ENCODE measurements at regions not wholly inside any gene's neighbourhood (a gene's known extent, or its start where the extent isn't known, plus 50 kb on each side); places are given as distances from the start of the nearest gene placed in this dataset.

DNA sequence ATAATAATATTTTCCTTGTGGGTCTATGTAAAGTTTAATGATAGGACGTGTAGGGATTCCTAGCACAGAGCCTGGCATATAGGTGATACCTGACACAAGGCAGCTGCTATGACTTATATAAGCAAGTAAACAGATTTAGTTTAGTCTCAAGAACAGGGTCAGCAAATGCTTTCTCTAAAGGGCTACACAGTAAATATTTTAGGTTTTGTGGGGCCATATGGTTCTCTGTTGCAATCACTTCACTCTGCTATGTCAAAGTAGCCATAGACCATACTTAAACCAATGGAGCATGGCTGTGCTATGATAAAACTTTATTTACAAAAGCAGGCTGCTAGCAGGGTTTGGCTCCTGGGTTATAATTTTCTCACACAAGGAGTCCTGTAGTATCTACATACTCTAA, 204.8 kb upstream of the KLF4 start:
- Mint-ChIP-seq H3K4me3 (no peak overlapping the region), H3K4me1 (no peaks in the 10 kb centered on the region), H3K27ac (no peak overlapping the region), H3K36me3 (no peaks in the 10 kb centered on the region), H3K27me3 (no peaks in the 10 kb centered on the region), H3K9me3 (no peaks in the 10 kb centered on the region)

DNA sequence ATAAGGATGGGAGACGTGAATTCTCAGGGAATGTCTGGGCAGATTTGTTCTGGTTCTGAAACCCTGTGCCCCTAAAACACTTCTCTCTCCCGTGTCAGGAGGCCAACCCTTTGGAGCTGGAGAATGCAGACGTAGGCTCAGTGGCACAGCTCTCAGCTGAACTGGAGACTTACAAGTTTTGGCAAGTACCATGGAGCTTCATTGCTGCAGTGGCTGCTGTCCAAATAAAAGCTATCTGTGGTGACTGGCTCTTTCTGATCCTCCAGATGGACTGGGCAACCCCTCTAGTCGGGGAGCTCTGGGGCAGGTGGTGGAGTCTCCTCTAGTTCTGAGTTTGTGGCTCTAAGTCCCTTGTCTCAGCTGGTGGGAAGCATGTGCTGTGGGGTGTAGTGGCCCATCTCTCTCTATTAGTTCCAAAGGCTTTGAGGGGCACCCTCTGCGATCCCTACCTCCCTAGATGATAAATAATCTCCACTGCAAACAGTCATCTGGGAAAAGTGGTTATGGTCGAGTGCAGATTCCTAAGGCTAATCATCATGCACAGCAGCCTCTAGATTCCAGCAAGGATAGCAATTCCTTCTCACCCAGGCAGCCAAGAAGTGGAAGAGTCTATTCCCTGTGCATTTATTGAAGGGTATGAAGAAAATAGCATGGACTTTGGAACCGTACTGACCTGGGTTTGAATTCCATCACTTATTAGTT, 204.2 kb upstream of the KLF4 start:
- Mint-ChIP-seq H3K27me3 (no peaks in the 10 kb centered on the region), H3K27ac (no peak overlapping the region), H3K4me1 (no peaks in the 10 kb centered on the region), H3K4me3 (no peak overlapping the region), H3K9me3 (no peaks in the 10 kb centered on the region), H3K36me3 (no peaks in the 10 kb centered on the region)

DNA sequence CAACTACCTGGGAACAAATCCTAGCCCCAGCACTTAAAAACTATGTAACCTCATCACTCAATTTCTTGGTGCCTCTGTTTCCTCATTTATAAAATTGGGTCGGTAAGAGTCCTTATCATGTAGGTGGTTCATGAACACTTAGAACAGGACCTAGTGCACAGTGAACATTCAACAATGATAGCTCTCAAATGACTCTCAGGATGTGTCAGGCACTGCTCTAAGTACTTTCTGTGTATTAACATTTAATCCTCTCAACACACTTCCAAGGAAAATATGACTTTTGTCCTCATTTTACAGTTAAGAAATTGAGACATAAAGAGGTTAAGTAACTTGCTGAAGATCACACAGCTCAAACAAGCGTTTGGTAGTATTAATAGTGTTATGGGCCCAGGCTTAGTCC, 202.1 kb upstream of the KLF4 start:
- no peaks in the 10 kb centered on the region for H3K9me3 Mint-ChIP-seq
- H3K36me3 Mint-ChIP-seq: no peaks in the 10 kb centered on the region
- H3K4me3 Mint-ChIP-seq: no peak overlapping the region
- H3K27ac Mint-ChIP-seq: no peak overlapping the region
- no peaks in the 10 kb centered on the region for H3K4me1 Mint-ChIP-seq
- H3K27me3 Mint-ChIP-seq: no peaks in the 10 kb centered on the region

DNA sequence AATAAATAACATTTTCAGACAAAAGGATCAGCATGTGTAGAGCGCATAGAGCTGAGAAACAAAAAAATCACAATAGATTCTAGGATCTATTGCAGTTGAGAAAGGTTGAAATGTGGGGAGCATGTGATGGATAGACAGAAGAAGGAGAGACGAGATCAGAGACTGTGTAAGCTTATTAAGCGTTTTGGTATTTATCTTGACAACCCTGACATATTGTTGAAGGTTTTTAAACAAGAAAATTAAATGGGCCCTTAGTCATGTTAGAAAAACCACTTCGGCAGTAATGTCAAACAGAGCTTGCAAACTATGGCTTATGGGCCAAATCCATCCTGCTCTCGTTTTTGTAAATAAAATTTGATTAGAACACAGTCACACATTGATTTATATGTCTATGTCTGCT, 200.5 kb upstream of the KLF4 start:
- no peaks in the 10 kb centered on the region for H3K4me1 Mint-ChIP-seq
- H3K4me3 Mint-ChIP-seq: no peak overlapping the region
- no peaks in the 10 kb centered on the region for H3K27me3 Mint-ChIP-seq
- no peaks in the 10 kb centered on the region for H3K36me3 Mint-ChIP-seq
- H3K9me3 Mint-ChIP-seq: no peaks in the 10 kb centered on the region
- H3K27ac Mint-ChIP-seq: no peak overlapping the region

- H3K36me3 Mint-ChIP-seq: no peaks in the 10 kb centered on the region
- H3K4me3 Mint-ChIP-seq: no peak overlapping the region
- H3K27ac Mint-ChIP-seq: no peak overlapping the region
- H3K9me3 Mint-ChIP-seq: no peaks in the 10 kb centered on the region
- H3K27me3 Mint-ChIP-seq: no peaks in the 10 kb centered on the region
- no peaks in the 10 kb centered on the region for H3K4me1 Mint-ChIP-seq
Measured at GRCh38 chr9:107688728-107689127, 199.2 kb upstream of the KLF4 start.

- H3K4me3 Mint-ChIP-seq: no peak overlapping the region
Measured at GRCh38 chr9:107685901-107686300, 196.3 kb upstream of the KLF4 start.

GRCh38 chr9:107685376-107685775, 195.8 kb upstream of the KLF4 start:
- Mint-ChIP-seq H3K36me3 (no peaks in the 10 kb centered on the region), H3K27me3 (no peaks in the 10 kb centered on the region), H3K4me1 (no peaks in the 10 kb centered on the region), H3K27ac (no peak overlapping the region), H3K4me3 (no peak overlapping the region), H3K9me3 (no peaks in the 10 kb centered on the region)

More at GRCh38 chr9:107685901-107686300, 196.3 kb upstream of the KLF4 start:
- Mint-ChIP-seq H3K27me3 (no peaks in the 10 kb centered on the region), H3K27ac (no peak overlapping the region), H3K36me3 (no peaks in the 10 kb centered on the region), H3K4me1 (no peaks in the 10 kb centered on the region), H3K9me3 (no peaks in the 10 kb centered on the region)

DNA sequence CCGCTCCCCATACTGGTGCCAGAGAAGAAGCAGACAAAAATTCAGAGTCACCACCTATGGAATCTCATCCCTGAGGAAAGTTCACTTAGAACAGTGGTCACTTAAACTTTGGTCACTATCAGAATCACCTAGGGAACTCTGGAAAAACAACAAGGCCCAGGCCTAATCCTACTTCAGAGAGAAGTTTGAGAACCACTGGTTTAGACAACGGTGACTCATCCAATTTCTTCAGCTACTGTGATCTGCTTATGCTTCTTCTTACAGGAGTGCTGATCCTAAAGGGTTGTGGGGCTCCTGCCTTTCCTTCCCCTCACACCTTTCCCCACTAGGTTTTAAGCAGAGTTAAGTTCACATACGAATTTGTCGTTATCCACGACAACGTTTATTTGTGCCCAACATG, 194.7 kb upstream of the KLF4 start:
- no peak overlapping the region for H3K4me3 Mint-ChIP-seq
- H3K27ac Mint-ChIP-seq: no peak overlapping the region
- no peaks in the 10 kb centered on the region for H3K9me3 Mint-ChIP-seq
- no peaks in the 10 kb centered on the region for H3K4me1 Mint-ChIP-seq
- no peaks in the 10 kb centered on the region for H3K36me3 Mint-ChIP-seq
- H3K27me3 Mint-ChIP-seq: no peaks in the 10 kb centered on the region

DNA sequence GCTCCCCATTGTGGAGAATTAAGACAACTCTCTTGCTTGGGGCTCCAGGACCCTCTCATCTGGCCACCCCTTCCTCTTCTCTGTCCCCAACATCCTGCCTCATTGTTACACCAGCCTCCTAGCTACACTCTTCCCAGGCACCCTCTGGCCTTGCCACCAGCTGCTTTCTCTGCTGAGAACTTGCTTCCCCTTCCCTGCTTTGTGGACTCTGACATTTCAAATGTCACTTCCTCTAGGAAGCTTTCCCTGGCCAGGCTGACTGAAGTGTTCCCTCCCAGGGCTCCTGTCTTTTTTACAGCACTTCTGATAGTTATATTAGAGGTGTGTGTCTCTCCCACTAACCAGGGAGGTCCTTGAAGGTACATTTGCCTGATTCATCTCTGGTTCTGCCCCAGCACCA, 194.0 kb upstream of the KLF4 start:
- no peaks in the 10 kb centered on the region for H3K27me3 Mint-ChIP-seq
- H3K9me3 Mint-ChIP-seq: no peaks in the 10 kb centered on the region
- H3K27ac Mint-ChIP-seq: no peak overlapping the region
- H3K4me1 Mint-ChIP-seq: no peaks in the 10 kb centered on the region
- no peak overlapping the region for H3K4me3 Mint-ChIP-seq
- no peaks in the 10 kb centered on the region for H3K36me3 Mint-ChIP-seq

- H3K4me3 Mint-ChIP-seq: no peak overlapping the region
- H3K27ac Mint-ChIP-seq: no peak overlapping the region
- H3K36me3 Mint-ChIP-seq: no peaks in the 10 kb centered on the region
- no peaks in the 10 kb centered on the region for H3K4me1 Mint-ChIP-seq
- H3K27me3 Mint-ChIP-seq: no peaks in the 10 kb centered on the region
- no peaks in the 10 kb centered on the region for H3K9me3 Mint-ChIP-seq
Measured at GRCh38 chr9:107681988-107682387, 192.4 kb upstream of the KLF4 start.

DNA sequence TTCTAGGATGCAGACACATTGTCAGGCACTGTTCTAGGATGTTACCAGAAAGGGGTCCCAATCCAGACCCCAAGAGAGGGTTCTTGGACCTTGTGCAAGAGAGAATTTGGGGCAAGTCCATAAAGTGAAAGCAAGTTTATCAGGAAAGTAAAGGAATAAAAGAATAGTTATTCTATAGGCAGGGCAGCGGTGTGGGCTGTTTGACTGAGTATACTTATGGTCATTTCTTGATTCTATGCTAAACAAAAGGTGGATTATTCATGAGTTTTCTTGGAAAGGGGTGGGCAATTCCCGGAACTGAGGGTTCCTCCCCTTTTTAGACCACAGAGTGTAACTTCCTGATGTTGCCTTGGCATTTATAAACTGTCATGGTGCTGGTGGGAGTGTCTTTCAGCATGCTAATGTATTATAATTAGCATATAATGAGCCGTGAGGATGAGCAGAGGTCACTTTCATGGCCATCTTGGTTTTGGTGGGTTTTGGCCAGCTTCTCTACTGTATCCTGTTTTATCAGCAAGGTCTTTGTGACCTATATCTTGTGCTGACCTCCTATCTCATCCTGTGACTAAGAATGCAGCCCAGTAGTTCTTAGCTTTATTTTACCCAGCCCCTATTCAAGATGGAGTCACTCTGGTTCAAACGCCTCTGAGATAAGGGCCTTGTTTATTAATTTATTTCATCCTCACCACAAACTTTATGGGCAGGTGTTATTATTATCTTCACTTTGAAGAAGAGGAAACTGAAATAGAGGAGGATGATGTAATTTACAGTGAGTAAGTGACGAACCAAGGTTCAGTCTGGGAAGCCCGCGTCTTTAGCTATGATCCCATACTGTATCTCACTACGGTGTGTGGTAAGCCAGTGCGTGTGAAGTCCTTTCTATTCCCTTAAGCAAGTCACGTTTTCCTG, 186.0 kb upstream of the KLF4 start:
- Mint-ChIP-seq H3K27me3 (no peaks in the 10 kb centered on the region), H3K27ac (no peak overlapping the region), H3K36me3 (no peaks in the 10 kb centered on the region), H3K9me3 (no peaks in the 10 kb centered on the region), H3K4me1 (no peaks in the 10 kb centered on the region), H3K4me3 (no peak overlapping the region)

GRCh38 chr9:107674721-107675277, 185.2 kb upstream of the KLF4 start:
- Mint-ChIP-seq H3K27me3 (no peaks in the 10 kb centered on the region), H3K36me3 (no peaks in the 10 kb centered on the region), H3K4me1 (no peaks in the 10 kb centered on the region), H3K9me3 (no peaks in the 10 kb centered on the region), H3K27ac (no peak overlapping the region), H3K4me3 (no peak overlapping the region)

- H3K4me1 Mint-ChIP-seq: no peaks in the 10 kb centered on the region
- H3K36me3 Mint-ChIP-seq: no peaks in the 10 kb centered on the region
- no peak overlapping the region for H3K4me3 Mint-ChIP-seq
- H3K27ac Mint-ChIP-seq: no peak overlapping the region
- no peaks in the 10 kb centered on the region for H3K27me3 Mint-ChIP-seq
- no peaks in the 10 kb centered on the region for H3K9me3 Mint-ChIP-seq
Measured at GRCh38 chr9:107673861-107674720, 184.5 kb upstream of the KLF4 start.

DNA sequence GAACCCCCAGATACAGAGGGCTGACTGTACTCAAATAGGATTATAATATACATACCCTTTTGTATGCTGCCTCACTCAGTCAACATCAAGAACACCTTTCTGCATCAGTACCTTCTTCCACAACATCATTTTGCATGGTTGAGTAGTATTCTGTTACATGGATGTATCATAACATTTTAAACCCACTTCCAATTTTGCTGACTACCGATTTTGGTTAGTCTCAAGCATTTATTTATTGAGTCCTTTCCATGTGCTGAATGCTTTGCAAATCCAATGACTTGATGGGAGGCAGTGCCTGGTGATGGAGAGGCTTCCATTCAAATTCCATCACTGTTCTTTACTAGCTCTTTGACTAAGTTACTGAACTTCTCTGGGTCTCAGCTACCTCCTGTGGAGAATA, 182.0 kb upstream of the KLF4 start:
- H3K27me3 Mint-ChIP-seq: no peaks in the 10 kb centered on the region
- no peak overlapping the region for H3K4me3 Mint-ChIP-seq
- H3K27ac Mint-ChIP-seq: no peak overlapping the region
- no peaks in the 10 kb centered on the region for H3K4me1 Mint-ChIP-seq
- no peaks in the 10 kb centered on the region for H3K36me3 Mint-ChIP-seq
- no peaks in the 10 kb centered on the region for H3K9me3 Mint-ChIP-seq

DNA sequence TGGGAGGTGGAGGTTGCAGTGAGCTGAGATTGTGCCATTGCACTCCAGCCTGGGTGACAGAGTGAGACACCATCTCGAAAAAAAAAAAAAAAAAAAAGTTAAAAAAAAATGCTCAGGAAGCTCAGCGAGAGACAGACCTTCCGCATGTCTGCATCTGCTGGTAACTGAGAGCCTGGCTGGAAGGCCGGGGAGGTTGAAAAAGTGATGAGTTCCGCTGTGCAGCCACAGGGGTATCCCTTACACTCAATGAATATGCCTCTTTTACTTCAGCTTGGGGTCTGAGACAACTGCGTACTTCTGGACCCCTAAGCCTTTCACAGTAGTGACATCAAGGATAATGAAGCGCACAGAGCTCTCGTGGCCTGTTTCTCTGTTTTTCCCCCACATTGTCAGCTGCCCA, 179.9 kb upstream of the KLF4 start:
- Mint-ChIP-seq H3K9me3 (no peaks in the 10 kb centered on the region), H3K27ac (no peak overlapping the region), H3K4me3 (no peak overlapping the region), H3K27me3 (no peaks in the 10 kb centered on the region), H3K36me3 (no peaks in the 10 kb centered on the region), H3K4me1 (no peaks in the 10 kb centered on the region)
